ENCODE measurements at regions not wholly inside any gene's neighbourhood (a gene's known extent, or its start where the extent isn't known, plus 50 kb on each side); places are given as distances from the start of the nearest gene placed in this dataset.
A peak's percentile ranks its signal among the peaks of the same experiment; 100 is the strongest.
"Not testable (repeated sequence)": the region's sequence is repeated elsewhere in the genome, so short reads cannot be mapped to it uniquely, and the experiment has no call there.

DNA sequence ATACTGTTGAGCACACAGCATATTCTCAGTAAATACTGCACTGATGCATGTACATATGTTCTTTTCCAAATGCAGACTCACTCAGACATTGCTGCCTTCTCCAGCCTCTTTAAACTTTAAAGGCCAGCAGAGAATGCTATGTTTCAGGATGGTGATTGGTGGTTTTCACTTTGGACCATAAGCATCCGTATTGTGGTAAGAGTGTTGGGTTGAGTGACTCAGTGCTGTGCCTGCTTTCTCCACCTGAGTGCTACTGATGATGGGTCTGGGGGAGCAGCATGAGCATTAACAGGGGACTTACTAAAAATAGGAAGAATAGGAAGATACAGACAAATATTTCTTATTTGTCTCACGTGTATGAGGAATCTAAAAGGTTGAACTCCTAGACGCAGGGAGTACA, 56.3 kb upstream of the ZNF92 start:
- DNase-seq = no peak
- ATAC-seq = no peak
- intact Hi-C loops (cut with micrococcal nuclease) = no loop called here

DNA sequence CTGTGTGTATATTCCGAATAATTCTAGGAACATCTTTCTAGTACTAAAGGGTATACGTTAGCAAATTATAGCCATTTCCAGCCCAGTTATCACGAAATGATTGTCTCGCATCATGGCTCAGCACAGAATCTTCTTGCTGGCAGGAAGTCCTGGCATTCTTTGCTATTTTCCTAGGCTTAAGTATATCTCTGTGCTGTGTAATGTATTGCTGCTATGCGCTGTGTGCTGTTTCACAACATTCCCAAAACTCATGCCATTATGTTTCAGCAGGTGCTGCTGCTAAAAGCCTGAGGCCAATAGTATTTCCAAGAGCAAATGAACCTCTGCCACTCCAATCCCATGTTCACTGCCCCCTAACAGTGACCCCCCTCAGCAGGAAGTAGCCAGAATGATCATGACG, 62.9 kb upstream of the ZNF92 start:
- no peak for ATAC-seq
- intact Hi-C loops (cut with micrococcal nuclease) = no loop called here

DNA sequence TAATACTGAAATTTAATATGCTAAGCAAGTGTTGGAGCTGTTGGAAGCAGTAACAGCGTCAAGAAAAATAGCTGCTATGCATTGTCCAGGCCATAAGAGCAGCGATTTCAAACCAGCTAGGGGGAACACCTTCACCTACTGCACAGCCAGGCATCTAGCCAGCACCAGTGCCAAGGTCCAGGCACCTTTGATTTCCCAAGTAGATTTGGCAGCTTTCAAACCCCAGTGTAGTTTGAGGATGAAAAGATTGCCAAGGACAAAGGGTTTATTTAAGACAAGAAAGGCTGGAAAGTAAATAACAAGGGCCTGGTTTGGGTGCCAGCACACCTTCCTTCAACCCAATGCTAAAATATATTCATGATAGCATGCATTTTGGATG, 65.4 kb upstream of the ZNF92 start:
- intact Hi-C loops (cut with micrococcal nuclease) = loop anchor here (5.0 kb wide), 1 partner anchor 356 kb away; no protein-coding TSS in a partner anchor
- DNase-seq = no peak
- no peak for ATAC-seq

More for the DNA sequence above, 62.9 kb upstream of the ZNF92 start:
- no peak for DNase-seq

DNA sequence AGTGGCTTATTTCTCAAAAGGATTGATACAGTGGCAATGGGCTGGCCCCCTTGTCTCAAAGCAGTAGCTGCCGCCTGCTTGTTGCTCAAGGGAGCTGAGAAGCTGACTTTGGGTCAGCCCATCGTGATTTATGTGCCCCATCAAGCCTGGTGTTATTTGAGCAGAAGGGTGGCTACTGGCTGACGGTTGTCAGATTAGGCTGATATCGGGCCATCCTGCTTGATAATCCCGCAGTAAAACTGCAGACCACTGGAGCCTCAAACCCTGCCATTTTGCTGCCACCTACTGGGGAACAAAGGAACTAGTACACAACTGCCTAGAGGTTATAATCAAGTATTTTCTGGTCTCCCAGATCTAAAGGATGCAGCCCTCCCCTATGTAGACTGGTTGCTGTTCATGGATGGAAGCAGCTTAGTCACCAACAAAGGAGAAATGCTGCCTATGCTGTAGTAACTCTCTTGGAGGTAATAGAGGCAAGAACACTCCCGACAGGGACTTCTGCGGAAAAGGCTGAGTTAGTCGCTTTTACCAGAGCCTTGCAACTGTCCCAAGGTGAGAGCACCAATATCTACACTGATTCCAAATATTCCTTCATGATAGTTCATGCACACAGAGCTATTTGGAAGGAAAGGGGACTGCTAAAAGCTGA, 65.9 kb upstream of the ZNF92 start:
- no peak for DNase-seq
- intact Hi-C loops (cut with micrococcal nuclease) = loop anchor here (5.0 kb wide), 1 partner anchor 355 kb away; no protein-coding TSS in a partner anchor
- ATAC-seq = peak; percentile 62

DNA sequence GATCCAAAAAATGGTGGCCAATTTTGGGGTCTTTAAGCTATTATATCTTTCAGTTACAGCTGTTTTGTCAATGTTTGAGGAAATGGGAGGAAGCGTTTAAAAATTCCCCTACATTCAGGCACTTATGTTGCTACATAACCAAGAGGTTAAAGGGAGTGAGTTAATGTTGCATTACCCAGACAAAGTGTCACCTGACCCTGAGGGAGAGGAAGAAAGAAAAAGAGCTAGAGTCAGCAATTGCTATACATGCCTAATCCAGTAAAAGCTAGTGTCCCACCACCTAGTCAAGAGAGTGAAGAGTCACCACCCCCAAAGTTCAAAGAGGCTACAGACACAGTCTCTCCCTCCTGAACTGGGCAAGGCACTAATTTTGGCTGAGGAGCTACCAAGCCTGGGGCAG, 69.5 kb upstream of the ZNF92 start:
- ATAC-seq = no peak
- intact Hi-C loops (cut with micrococcal nuclease) = no loop called here
- no peak for DNase-seq

DNA sequence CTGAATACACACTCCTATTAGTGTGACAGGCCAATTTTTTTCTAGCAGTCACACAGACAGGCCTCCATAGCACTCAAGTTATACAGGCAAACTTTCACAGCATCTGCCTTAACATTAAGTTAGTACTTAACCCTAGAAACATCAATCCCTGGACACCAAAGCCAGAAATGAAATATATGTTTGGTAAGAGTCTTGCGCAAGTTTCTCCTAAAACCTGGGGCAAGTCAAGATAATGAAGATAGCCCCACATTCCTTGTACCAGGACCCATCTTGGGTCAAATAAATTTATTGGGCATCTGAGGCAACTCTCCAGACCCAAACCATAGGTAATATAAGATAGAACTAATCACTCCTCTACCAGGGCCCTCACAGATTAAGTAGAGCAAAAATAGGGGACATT, 70.8 kb upstream of the ZNF92 start:
- intact Hi-C loops (cut with micrococcal nuclease) = no loop called here
- ATAC-seq (no peak), DNase-seq (no peak)

DNA sequence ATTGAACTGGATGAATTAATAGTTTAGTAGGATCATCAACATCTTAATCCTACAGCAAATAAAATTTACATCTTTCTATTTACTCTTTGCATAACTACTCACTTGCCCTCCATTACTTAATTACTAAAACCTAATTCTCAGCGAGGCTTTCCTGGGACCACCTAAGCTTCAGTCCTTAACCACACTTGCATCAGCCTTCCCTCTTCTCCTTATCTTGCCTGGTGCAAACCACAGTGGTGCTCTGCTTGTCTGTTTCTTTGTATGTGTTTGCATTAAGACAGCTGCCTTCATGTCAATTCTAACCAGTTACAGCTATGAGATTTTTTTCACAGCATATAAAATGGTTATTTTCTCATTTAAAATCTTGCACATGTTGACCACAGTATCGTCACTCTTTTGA, 72.6 kb upstream of the ZNF92 start:
- DNase-seq (no peak), ATAC-seq (no peak)
- intact Hi-C loops (cut with micrococcal nuclease) = no loop called here

DNA sequence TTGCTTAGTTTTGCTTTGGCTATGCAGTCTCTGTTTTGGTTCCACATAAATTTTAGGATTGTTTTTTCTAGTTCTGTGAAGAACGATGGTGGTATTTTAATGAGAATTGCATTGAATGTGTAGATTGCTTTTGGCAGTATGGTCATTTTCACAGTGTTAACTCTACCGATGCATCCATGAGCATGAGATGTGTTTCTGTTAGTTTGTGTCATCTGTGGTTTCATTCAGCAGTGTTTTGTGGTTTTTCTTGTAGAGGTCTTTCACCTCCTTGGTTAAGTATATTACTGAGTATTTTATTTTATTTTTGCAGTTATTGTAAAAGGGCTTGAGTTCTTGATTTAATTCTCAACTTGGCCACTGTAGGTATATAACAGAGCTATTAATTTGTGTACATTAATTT, 78.2 kb upstream of the ZNF92 start:
- intact Hi-C loops (cut with micrococcal nuclease) = no loop called here
- no peak for ATAC-seq
- no peak for DNase-seq

DNA sequence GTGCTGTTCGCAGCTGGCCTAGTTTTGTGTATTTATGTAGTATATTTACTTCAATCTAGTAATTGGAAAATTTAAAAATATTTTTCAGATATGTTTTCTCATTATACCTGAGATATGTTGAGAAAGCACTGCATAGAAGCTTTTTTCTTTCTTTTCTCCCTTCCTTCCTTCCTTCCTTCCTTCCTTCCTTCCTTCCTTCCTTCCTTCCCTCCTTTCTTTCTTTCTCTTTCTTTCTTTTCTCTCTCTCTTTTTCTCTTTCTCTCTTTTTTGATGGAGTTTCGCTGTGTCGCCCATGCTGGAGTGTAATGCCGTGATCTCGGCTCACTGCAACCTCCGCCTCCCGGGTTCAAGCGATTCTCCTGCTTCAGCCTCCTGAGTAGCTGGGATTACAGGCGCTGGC, 83.3 kb upstream of the ZNF92 start:
- DNase-seq; intact Hi-C loops (cut with micrococcal nuclease); ATAC-seq: not testable (repeated sequence)

DNA sequence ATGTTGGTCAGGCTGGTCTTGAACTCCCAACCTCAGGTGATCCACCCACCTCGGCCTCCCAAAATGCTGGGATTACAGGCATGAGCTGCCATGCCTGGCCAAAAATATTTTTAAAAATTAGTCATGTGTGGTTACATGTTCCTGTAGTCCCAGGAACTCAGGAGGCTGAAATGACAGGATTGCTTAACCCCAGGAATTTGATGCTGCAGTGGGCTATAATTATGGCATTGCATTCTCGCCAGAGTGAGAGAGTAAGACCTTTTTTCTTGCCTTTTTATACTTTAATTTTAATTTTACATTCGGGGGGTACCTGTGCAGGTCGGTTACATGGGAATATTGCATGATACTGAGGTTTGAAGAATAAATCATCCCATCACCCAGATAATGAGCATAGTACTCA, 86.6 kb upstream of the ZNF92 start:
- ATAC-seq (no peak), DNase-seq (no peak)
- intact Hi-C loops (cut with micrococcal nuclease) = no loop called here

DNA sequence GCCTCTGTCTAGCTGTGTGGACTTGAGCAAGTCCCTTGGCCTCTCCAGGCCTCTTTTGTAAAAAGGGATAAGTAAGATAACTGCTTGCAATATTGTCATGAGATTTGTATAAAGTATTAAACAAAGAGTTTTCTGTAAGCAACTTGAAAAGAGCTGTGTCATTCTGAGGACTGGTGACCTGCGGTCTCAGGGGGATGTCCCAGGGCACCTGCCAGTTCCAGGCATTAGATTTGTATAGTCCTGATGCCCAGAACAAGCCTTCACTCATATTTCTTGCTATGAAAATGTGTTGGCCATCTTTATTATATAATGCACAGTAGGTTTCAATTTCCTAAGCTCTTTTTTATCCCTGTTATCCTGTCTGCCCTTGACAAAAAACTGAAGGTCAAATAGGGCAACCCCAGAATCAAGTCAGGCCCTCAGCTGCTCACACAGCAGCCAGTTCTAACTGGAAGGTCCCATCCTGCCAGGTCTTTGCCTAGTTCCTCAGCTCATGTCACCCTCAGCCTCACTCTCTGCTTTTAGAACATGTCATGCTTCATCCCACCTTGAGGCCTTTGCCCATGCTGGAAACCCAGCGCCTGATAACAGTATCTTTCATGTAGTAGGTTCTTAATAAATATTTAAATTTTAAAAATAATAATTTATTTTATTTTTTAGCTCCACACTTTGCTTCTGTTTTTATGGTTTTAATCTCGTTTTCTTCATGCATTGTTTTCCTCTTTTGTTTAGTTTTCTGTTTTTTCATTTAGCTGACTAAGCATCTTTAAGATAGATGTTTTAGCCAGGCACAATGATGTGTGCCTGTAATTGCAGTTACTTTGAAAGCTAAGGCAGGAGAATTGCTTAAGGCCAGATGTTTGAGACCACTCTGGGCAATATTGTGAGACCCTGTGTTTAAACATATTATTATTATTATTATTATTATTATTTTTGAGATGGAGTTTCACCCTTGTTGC, 87.5 kb upstream of the ZNF92 start:
- intact Hi-C loops (cut with micrococcal nuclease) = no loop called here
- DNase-seq = no peak

DNA sequence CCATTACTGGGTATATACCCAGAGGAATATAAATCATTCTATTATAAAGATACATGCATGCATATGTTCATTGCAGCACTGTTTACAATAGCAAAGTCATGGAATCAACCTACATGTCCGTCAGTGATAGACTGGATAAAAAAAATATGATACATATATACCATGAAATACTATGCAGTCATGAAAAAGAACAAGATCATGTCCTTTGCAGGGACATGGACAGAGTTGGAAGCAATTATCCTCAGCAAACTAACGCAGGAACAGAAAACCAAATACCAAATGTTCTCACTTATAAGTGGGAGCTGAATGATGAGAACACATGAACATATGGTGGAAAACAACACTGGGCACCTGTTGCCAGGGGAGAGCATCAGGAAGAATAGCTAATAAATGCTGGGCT, 88.4 kb upstream of the ZNF92 start:
- DNase-seq; intact Hi-C loops (cut with micrococcal nuclease); ATAC-seq: not testable (repeated sequence)

More for the DNA sequence above, 87.5 kb upstream of the ZNF92 start:
- ATAC-seq = no peak

DNA sequence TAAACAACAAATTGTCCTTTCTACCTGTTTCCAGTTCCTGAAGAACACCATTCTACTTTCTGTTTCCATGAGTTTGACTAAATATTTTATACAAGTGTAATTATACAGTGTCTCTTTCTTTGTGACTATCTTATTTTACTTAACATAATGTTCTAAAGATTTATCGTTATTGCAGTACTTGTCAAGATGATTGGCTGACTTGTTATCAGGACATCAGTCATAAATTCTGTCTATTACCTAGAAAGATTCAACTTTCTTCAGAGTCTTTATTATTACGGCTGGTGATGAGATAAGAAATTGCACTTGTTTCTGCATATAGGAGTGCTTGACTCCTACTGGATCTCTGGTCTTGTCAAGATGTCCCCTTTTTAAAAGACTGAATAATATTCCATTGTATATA, 93.9 kb upstream of the ZNF92 start:
- DNase-seq (no peak), ATAC-seq (no peak)
- intact Hi-C loops (cut with micrococcal nuclease) = no loop called here

DNA sequence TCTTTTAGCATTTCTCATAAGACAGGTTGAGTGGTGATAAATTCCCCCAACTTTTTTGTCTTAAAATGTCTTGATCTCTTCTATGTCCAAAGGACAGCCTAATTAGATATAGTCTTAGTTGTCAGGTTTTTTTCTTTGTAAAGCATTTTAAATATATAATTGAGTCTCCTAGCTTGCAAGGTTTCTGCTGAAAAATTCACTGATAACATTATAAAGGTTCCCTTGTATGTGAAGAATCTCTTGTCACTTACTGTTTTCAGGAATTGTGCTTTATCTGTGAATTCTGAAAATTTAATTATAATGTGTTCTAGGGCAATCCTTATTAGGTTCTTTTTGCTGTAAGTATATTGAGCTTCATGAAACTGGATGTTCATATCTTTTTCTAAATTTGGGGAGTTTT, 96.8 kb upstream of the ZNF92 start:
- no peak for ATAC-seq
- intact Hi-C loops (cut with micrococcal nuclease) = no loop called here
- DNase-seq = no peak

DNA sequence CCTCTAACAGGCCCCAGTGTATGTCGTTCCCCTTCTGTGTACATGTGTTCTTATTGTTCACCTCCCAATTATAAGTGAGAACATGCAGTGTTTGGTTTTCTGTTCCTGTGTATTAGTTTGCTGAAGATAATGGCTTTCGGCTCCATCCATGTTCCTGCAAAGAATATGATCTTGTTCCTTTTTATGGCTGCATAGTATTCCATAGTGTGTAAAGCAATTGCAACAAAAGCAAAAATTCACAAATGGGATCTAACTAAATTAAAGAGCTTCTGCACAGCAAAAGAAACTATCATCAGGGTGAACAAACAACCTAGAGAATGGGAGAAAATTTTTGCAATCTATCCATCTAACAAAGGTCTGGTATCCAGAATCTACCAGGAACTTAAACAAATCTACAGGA, 102.2 kb upstream of the ZNF92 start:
- DNase-seq; ATAC-seq; intact Hi-C loops (cut with micrococcal nuclease): not testable (repeated sequence)

DNA sequence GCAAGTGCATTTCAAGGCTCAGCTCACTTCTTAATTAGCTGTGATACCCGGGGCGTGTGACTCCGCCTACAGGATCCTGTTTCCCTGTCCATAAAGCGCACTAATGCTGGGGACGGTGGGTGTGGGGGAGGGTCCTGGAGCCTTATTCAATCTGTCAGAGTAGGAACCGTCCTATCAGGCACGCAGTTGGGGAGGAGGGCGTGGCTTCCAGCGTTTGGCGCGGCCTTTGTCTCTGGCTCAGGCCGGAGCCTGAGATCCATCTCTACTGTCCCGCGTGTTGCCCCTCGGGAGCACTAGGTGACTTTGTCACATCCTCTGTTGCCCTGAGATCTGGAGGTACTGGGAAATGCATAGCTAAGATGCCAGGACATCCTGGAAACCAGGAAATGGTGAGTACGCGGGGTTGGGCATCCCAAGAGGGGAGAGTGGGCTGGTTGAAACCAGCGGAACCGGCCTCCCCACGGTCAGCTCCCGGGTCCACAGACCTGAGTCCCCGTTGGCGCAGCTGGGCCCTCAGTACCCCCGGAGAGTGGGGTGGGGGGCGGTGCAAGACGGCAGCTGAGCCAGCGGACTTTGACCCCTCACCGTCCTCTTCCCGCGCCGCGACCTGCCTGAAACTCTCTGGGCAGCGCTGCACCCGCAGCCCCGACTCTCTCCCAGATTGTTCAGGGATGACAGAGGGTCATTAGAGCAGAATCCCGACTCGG, 104.4 kb upstream of the ZNF92 start:
- intact Hi-C loops (cut with micrococcal nuclease) = no loop called here
- ATAC-seq (peak; percentile 63), DNase-seq (peak; percentile 46)

DNA sequence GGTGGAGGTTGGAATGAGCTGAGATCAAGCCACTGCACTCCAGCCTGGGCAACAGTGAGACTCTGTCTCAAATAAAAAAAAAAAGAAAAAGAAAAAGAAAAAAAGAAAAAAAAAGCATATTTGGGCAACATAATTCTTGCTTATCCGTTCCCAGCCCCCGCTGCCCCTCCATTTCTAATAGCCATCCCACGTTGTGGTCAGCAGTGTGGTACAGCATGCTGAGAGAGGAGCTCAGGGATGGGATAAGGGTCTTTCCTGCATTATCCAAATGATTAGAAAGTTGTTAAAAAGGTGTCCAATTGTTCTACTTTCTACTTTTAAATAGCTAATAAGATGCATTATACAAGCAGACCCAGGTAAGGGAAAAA, 104.9 kb upstream of the ZNF92 start:
- intact Hi-C loops (cut with micrococcal nuclease) = no loop called here
- DNase-seq (no peak), ATAC-seq (no peak)

DNA sequence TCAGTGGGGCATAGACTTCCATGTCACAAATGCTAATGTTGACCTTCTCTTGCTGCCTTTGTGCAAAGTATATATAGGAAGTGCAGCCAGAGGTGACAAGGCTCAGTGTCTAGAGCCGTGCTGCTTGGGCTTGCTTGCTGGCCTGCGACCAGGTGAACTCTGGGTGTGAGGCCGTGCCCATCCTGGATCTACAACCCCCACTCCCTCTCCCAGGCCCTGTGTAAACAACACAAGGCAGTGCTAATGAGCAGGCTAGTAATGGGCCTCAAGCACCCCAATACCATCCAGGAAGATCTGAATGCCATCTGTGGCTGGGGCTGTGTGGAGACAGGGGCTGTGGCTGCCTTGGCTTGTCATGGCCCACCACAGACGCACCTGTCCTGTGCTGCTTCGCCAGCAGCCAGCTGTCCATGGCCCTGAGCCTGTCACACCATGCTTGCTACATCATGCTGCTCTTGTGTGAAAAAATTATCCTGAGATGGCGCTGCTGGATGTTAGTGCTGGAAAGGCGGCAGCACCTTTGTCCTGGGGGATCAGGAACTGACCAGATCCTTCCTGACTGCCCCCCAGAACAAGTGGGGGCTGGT, 107.6 kb upstream of the ZNF92 start:
- no peak for ATAC-seq
- intact Hi-C loops (cut with micrococcal nuclease) = no loop called here
- no peak for DNase-seq

DNA sequence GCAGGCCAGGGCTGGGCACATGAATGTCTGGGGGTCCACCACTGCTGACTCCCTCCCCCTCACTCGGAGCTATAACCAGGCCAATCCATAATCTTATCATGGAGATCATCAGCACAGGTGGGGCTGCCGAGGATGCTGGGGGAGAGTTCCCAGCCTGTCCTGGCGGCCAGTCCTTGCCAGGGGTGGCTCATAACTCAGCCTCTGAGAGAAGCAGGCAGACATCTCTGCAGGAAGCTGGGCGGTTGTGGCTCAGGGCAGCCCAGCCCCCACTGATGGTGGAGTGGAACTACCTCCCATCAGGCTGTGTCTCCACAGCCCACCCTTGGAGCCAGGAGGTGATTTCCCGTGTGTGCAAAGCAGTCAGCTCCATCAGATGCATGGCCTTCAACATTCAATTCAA, 109.4 kb upstream of the ZNF92 start:
- intact Hi-C loops (cut with micrococcal nuclease) = no loop called here
- DNase-seq = no peak
- no peak for ATAC-seq

DNA sequence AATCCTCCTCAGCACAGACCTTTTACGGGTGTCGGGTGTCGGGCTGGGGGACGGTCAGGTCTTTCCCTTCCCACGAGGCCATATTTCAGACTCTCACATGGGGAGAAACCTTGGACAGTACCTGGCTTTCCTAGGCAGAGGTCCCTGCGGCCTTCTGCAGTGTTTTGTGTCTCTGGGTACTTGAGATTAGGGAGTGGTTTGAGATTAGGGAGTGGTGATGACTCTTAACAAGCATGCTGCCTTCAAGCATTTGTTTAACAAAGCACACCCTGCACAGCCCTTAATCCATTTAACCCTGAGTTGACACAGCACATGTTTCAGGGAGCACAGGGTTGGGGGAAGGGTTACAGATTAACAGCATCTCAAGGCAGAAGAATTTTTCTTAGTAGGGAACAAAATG, 113.0 kb upstream of the ZNF92 start:
- ATAC-seq; intact Hi-C loops (cut with micrococcal nuclease); DNase-seq: not testable (repeated sequence)
